ENCODE measurements at regions not wholly inside any gene's neighbourhood (a gene's known extent, or its start where the extent isn't known, plus 50 kb on each side); places are given as distances from the start of the nearest gene placed in this dataset.

DNA sequence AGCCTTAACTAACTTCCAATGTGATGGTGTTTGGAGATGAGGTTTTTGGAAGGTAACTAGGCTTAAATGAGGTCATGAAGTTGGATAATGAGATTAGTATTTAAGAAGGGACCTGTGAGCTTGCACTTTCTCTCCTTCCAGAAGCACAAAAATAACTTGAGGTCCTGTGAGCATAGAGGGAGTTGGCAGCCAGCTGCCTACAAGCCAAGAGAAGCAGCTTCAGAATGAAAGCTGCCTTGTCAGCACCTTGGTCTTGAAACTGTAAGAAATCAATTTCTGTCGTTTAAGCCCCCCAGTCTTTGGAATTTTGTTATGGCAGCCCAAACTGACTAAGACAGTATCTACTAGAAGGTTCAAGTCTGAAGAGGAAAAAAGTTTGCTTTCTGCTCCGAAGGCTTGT, 280.2 kb upstream of the GALNTL6 start:
- TF ChIP-seq CTCF (IDR thresholded peaks at IDR 0.05), result no peak
- no peak for TF ChIP-seq EZH2 (IDR thresholded peaks at IDR 0.05; ENCODE audit: borderline replicate concordance, insufficient read depth, low read depth, low read length, poor library complexity, severe bottlenecking)
